SU-DHL-6 (cell line): ENCODE measurements at regions not wholly inside any gene's neighbourhood (a gene's known extent, or its start where the extent isn't known, plus 50 kb on each side); places are given as distances from the start of the nearest gene placed in this dataset.

Experiments used
- H2AFZ ChIP-seq: fragments of 200-600 bp; sonication (generic); 2 replicates; pipeline ENCODE4 v1.6.1; 2014; ENCODE audit warnings: low read depth, mild to moderate bottlenecking, moderate library complexity, mixed read lengths, antibody characterized with exemption, low read length; ENCODE audit not compliant: severe bottlenecking
- H3F3A ChIP-seq: fragments of 200-600 bp; shearing (Covaris generic); 2 replicates; pipeline ENCODE4 v1.6.0; 2016; ENCODE audit warnings: antibody characterized with exemption, mild to moderate bottlenecking; ENCODE audit not compliant: insufficient read depth
- H3K27ac ChIP-seq: fragments of 200-600 bp; sonication (generic); 2 replicates; pipeline ENCODE4 v1.5.1; 2016; ENCODE audit warnings: low read depth, mild to moderate bottlenecking, low read length, moderate library complexity, mixed read lengths
- H3K27me3 ChIP-seq: fragments of 200-600 bp; sonication (generic), shearing (Covaris generic); 2 replicates; pipeline ENCODE4 v1.6.0; 2014; ENCODE audit warnings: mild to moderate bottlenecking, low read length
- H3K36me3 ChIP-seq: fragments of 200-600 bp; sonication (generic); 2 replicates; pipeline ENCODE4 v1.6.1; 2014; ENCODE audit warnings: mild to moderate bottlenecking, low read length, mixed read lengths
- H3K4me2 ChIP-seq: fragments of 300-600, 200-600 bp; shearing (Covaris generic), sonication (generic); 2 replicates; pipeline ENCODE4 v1.6.0; 2014; ENCODE audit warnings: low read length, low read depth, mild to moderate bottlenecking; ENCODE audit not compliant: poor library complexity, severe bottlenecking
- H3K4me3 ChIP-seq: fragments of 200-600 bp; sonication (generic); 2 replicates; pipeline ENCODE4 v1.5.1; 2014; ENCODE audit warnings: antibody characterized with exemption, low read length, mild to moderate bottlenecking, mixed read lengths; ENCODE audit not compliant: insufficient read depth, poor library complexity, severe bottlenecking
- H3K79me2 ChIP-seq: fragments of 200-600 bp; sonication (generic); 2 replicates; pipeline ENCODE4 v1.6.1; 2014; ENCODE audit warnings: mild to moderate bottlenecking, low read length, moderate library complexity; ENCODE audit not compliant: insufficient read depth
- H3K9ac ChIP-seq: fragments of 200-600 bp; sonication (generic); 2 replicates; pipeline ENCODE4 v1.7.0; 2014; ENCODE audit warnings: mild to moderate bottlenecking, low read length
- H3K9me2 ChIP-seq: fragments of 200-600 bp; sonication (generic); replicated peaks from 2 replicates; pipeline ENCODE4 v1.6.1; 2014; ENCODE audit warnings: low read length; ENCODE audit not compliant: insufficient read depth
- H3K9me3 ChIP-seq: fragments of 200-600 bp; sonication (generic); 2 replicates; pipeline ENCODE4 v1.6.1; 2014; ENCODE audit warnings: low read length, mixed read lengths; ENCODE audit not compliant: insufficient read depth
- H4K20me1 ChIP-seq: fragments of 200-600 bp; sonication (generic); 2 replicates; pipeline ENCODE4 v1.6.1; 2014; ENCODE audit warnings: low read depth, mild to moderate bottlenecking, antibody characterized with exemption, low read length, moderate library complexity, mixed read lengths
- EZH2phosphoT487 ChIP-seq: fragments of 200-600 bp; sonication (generic), shearing (Covaris generic); conservative IDR thresholded peaks from 2 replicates; pipeline ENCODE4 v1.6.1; 2018; ENCODE audit warnings: mild to moderate bottlenecking, antibody characterized with exemption, low read length, moderate library complexity, mixed read lengths
- TF ChIP-seq, protein P1 (sequence below): fragments of 200-600 bp; sonication (generic); IDR thresholded peaks from one replicate; pipeline ENCODE4 v1.5.1; 2017; ENCODE audit warnings: antibody characterized with exemption, mild to moderate bottlenecking, low read length, moderate library complexity; ENCODE audit not compliant: insufficient read depth, poor library complexity, severe bottlenecking

GRCh38 chr7:18357691-18358090, 137.9 kb upstream of the HDAC9 start:
- no peaks in the 10 kb centered on the region for H3K79me2 ChIP-seq
- no peak overlapping the region for H2AFZ ChIP-seq
- H3K9me3 ChIP-seq: no peaks in the 10 kb centered on the region

GRCh38 chr7:18361756-18362155, 133.8 kb upstream of the HDAC9 start:
- Histone ChIP-seq H3K79me2 (no peaks in the 10 kb centered on the region), H3K4me3 (no peak overlapping the region), H3K4me2 (no peak overlapping the region), H3K9me3 (no peaks in the 10 kb centered on the region), H2AFZ (no peak overlapping the region), H3K9ac (no peak overlapping the region), H3K27ac (no peak overlapping the region), H3F3A (no peaks in the 10 kb centered on the region), H3K27me3 (no peaks in the 10 kb centered on the region), H3K9me2 (no peaks in the 10 kb centered on the region), H3K36me3 (no peaks in the 10 kb centered on the region), H4K20me1 (no peaks in the 10 kb centered on the region)
- TF ChIP-seq, protein P1, sequence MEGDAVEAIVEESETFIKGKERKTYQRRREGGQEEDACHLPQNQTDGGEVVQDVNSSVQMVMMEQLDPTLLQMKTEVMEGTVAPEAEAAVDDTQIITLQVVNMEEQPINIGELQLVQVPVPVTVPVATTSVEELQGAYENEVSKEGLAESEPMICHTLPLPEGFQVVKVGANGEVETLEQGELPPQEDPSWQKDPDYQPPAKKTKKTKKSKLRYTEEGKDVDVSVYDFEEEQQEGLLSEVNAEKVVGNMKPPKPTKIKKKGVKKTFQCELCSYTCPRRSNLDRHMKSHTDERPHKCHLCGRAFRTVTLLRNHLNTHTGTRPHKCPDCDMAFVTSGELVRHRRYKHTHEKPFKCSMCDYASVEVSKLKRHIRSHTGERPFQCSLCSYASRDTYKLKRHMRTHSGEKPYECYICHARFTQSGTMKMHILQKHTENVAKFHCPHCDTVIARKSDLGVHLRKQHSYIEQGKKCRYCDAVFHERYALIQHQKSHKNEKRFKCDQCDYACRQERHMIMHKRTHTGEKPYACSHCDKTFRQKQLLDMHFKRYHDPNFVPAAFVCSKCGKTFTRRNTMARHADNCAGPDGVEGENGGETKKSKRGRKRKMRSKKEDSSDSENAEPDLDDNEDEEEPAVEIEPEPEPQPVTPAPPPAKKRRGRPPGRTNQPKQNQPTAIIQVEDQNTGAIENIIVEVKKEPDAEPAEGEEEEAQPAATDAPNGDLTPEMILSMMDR: no peak
- TF ChIP-seq EZH2phosphoT487: no peak

More at GRCh38 chr7:18357691-18358090, 137.9 kb upstream of the HDAC9 start:
- Histone ChIP-seq H3K4me3 (no peak overlapping the region), H3K4me2 (no peak overlapping the region), H3K9me2 (no peaks in the 10 kb centered on the region), H4K20me1 (no peaks in the 10 kb centered on the region), H3K27ac (no peak overlapping the region), H3K36me3 (no peaks in the 10 kb centered on the region), H3F3A (no peaks in the 10 kb centered on the region), H3K27me3 (no peaks in the 10 kb centered on the region), H3K9ac (no peak overlapping the region)
- TF ChIP-seq, protein P1: no peak
- TF ChIP-seq EZH2phosphoT487: no peak

DNA sequence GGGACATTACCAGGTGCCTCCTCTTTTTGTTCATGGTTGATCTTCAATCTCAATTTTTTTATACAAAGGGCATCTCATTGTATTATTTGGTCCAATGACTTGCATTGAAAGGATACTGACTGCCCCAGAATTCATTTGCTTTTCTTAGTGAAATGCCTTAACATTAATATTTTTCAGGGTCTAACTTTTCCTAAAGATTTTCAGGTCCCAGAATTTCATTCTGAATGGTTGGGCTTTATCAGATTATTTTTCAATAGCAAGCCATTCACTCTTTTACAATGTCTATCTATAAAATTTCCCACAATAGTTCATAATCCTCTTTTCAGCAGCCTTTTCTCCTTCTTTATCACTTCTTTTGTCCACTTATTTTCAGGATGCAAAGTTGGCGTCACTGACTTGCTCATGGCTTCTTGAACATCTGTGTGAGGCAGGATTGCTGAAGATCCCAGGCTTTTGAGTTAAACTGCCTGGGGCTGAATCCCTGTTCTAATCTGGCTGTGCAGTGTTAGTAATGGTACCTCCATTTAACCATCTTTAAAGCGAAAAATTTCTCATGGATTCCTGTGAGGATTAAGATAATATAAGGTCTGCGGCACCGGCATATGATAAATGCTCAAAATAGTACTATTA, 131.7 kb upstream of the HDAC9 start:
- Histone ChIP-seq H3K4me3 (no peak overlapping the region), H3F3A (no peaks in the 10 kb centered on the region), H2AFZ (no peak overlapping the region), H3K9me2 (no peaks in the 10 kb centered on the region), H3K27me3 (no peaks in the 10 kb centered on the region), H3K4me2 (no peak overlapping the region), H3K36me3 (no peaks in the 10 kb centered on the region), H4K20me1 (no peaks in the 10 kb centered on the region), H3K27ac (no peak overlapping the region), H3K9me3 (no peaks in the 10 kb centered on the region), H3K9ac (no peak overlapping the region), H3K79me2 (no peaks in the 10 kb centered on the region)
- no peak for TF ChIP-seq EZH2phosphoT487
- TF ChIP-seq, protein P1: no peak

DNA sequence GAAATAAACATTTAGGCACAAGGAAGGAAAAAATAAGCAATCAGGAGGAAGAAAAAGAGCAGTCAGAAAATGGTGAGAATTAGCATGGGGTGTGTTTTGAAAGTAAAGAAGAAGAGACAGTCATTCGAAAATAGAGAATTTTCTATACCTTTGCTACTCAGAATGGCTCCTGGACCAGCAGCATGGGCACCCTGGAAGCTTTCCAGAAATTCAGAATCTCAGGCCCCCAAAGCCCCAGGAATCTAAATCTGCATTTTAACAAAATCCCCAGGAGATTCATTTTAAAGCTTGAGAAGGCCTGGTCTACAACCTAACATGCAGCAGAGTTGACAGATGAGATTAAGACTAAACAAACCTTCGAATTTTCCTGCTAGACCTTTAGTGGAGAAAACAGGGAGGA, 131.2 kb upstream of the HDAC9 start:
- no peak overlapping the region for H3K9ac ChIP-seq
- H3K27me3 ChIP-seq: no peaks in the 10 kb centered on the region
- H3K79me2 ChIP-seq: no peaks in the 10 kb centered on the region
- no peak overlapping the region for H2AFZ ChIP-seq
- H3K4me3 ChIP-seq: no peak overlapping the region
- no peaks in the 10 kb centered on the region for H3K9me2 ChIP-seq
- no peaks in the 10 kb centered on the region for H4K20me1 ChIP-seq
- H3K4me2 ChIP-seq: no peak overlapping the region
- H3K27ac ChIP-seq: no peak overlapping the region
- no peaks in the 10 kb centered on the region for H3K36me3 ChIP-seq
- no peak for TF ChIP-seq EZH2phosphoT487
- TF ChIP-seq, protein P1: no peak
- H3F3A ChIP-seq: no peaks in the 10 kb centered on the region
- no peaks in the 10 kb centered on the region for H3K9me3 ChIP-seq
